ENCODE measurements at regions not wholly inside any gene's neighbourhood (a gene's known extent, or its start where the extent isn't known, plus 50 kb on each side); places are given as distances from the start of the nearest gene placed in this dataset.

- TF ChIP-seq POLR2AphosphoS5 (IDR thresholded peaks at IDR 0.05; ENCODE audit: borderline replicate concordance, low read depth, low read length) (no peak), EZH2 (IDR thresholded peaks at IDR 0.05) (no peak)
Measured at GRCh38 chr16:85349365-85350145, 237.3 kb upstream of the CIBAR2 start.
